HCT116 (cell line): ENCODE measurements at regions not wholly inside any gene's neighbourhood (a gene's known extent, or its start where the extent isn't known, plus 50 kb on each side); places are given as distances from the start of the nearest gene placed in this dataset.

Experiments used
- ATAC-seq: fragments of 200-7000 bp; cut with Tn5 transposase; 2 replicates; pipeline ENCODE4 v1.9.1; 2020; ENCODE audit warnings: mild to moderate bottlenecking, moderate library complexity
- BruUV-seq: library from RNA; stranded (reverse); fragments of 400-500 nt; replicated peaks from 2 replicates; lab custom pipeline; 2021; lab: Mats Ljungman, UMichigan
- CTCF ChIA-PET: fragments of 300-600 bp; sonication (Branson Sonifier 250); formaldehyde crosslinking; loops from one replicate; lab custom pipeline; 2021; ENCODE audit warnings: antibody characterized with exemption; lab: Charles Lee
- POLR2A ChIA-PET: fragments of 300-600, 350-600 bp; sonication (Branson Sonifier 250); formaldehyde crosslinking; loops from one replicate; lab custom pipeline; 2021; ENCODE audit warnings: antibody characterized with exemption; lab: Charles Lee
- RAD21 ChIA-PET, 2 experiments: fragments of 300-600 bp; sonication (Branson Sonifier 250); formaldehyde crosslinking; loops; one replicate each; lab custom pipeline; 2023; ENCODE audit warnings: low total read pairs in 2 of 2; ENCODE audit not compliant: uncharacterized antibody in 2 of 2, unreplicated experiment in 2 of 2, low non-redundant PET in 1 of 2; lab: Charles Lee
- DNase-seq: peaks from one replicate; pipeline ENCODE4 v3.0.0-alpha.2; 2010; ENCODE audit warnings: low read depth, low spot score
- H2AFZ ChIP-seq: fragments of 200-600 bp; shearing (Covaris generic), sonication (generic); 2 replicates; pipeline ENCODE4 v1.6.1; 2017; ENCODE audit warnings: low read depth, mixed run types, mixed read lengths, antibody characterized with exemption, low read length; ENCODE audit not compliant: poor library complexity, severe bottlenecking
- H3K27ac ChIP-seq: 2 replicates; pipeline ENCODE4 v1.5.1; 2012; ENCODE audit warnings: low read depth, low read length
- H3K27me3 ChIP-seq: fragments of 200-600 bp; sonication (generic); 2 replicates; pipeline ENCODE4 v1.6.1; 2016; ENCODE audit warnings: mixed run types, low read length, mixed read lengths; ENCODE audit not compliant: insufficient read depth
- H3K36me3 ChIP-seq, 2 experiments: fragments of 200-500 bp in 1 of 2; fragments of 200-600 bp in 1 of 2; sonication (Bioruptor generic) in 1 of 2; sonication (generic) in 1 of 2; 2 replicates each; pipeline versions ENCODE4 v1.5.1 to v1.6.1; 2014 to 2016; ENCODE audit warnings: low read length in 2 of 2, inconsistent platforms in 1 of 2, mixed read lengths in 1 of 2, mixed run types in 1 of 2; ENCODE audit not compliant: insufficient read depth in 2 of 2, control insufficient read depth in 1 of 2
- H3K4me1 ChIP-seq, 2 experiments: fragments of 200-600 bp in 1 of 2; sonication (generic) in 1 of 2; 2 replicates each; pipeline versions ENCODE4 v1.5.1 to v1.6.1; 2012 to 2017; ENCODE audit warnings: low read length in 2 of 2, inconsistent platforms in 1 of 2, mild to moderate bottlenecking in 1 of 2, mixed read lengths in 1 of 2, mixed run types in 1 of 2, moderate library complexity in 1 of 2; ENCODE audit not compliant: insufficient read depth in 2 of 2, control insufficient read depth in 1 of 2
- H3K4me2 ChIP-seq: fragments of 200-600 bp; sonication (generic); 2 replicates; pipeline ENCODE4 v1.6.1; 2017; ENCODE audit warnings: mixed run types, low read length, mixed read lengths
- H3K4me3 ChIP-seq, 2 experiments: fragments of 200-600 bp in 1 of 2; sonication (generic) in 1 of 2; replicated peaks in 1 of 2; 2 replicates each; pipeline ENCODE4 v1.5.1; 2011 to 2016; ENCODE audit warnings: low read length in 2 of 2, control low read depth in 1 of 2, low read depth in 1 of 2, mild to moderate bottlenecking in 1 of 2, mixed read lengths in 1 of 2, mixed run types in 1 of 2
- H3K79me2 ChIP-seq: fragments of 200-600 bp; sonication (generic); 2 replicates; pipeline ENCODE4 v1.6.1; 2017; ENCODE audit warnings: mild to moderate bottlenecking, mixed run types, low read length, moderate library complexity, mixed read lengths; ENCODE audit not compliant: insufficient read depth
- H3K9ac ChIP-seq: fragments of 200-600 bp; sonication (generic); 2 replicates; pipeline ENCODE4 v1.6.1; 2016; ENCODE audit warnings: low read length, mixed read lengths
- H3K9me2 ChIP-seq: fragments of 200-600 bp; sonication (generic), shearing (Covaris generic); 2 replicates; pipeline ENCODE4 v1.6.1; 2017; ENCODE audit warnings: mixed run types, mild to moderate bottlenecking, moderate library complexity; ENCODE audit not compliant: insufficient read depth
- H3K9me3 ChIP-seq, 2 experiments: fragments of 200-500 bp in 1 of 2; fragments of 200-600 bp in 1 of 2; sonication (Bioruptor generic) in 1 of 2; sonication (generic) in 1 of 2; 2 replicates each; pipeline ENCODE4 v1.6.1; 2014 to 2017; ENCODE audit warnings: low read length in 2 of 2, mixed read lengths in 2 of 2, inconsistent platforms in 1 of 2, low read depth in 1 of 2, mild to moderate bottlenecking in 1 of 2, mixed run types in 1 of 2, moderate library complexity in 1 of 2; ENCODE audit not compliant: control insufficient read depth in 1 of 2, insufficient read depth in 1 of 2
- H4K20me1 ChIP-seq: fragments of 200-600 bp; sonication (generic), shearing (Covaris generic); 2 replicates; pipeline ENCODE4 v1.6.1; 2017; ENCODE audit warnings: mixed run types, mild to moderate bottlenecking, moderate library complexity; ENCODE audit not compliant: insufficient read depth
- CBX3 ChIP-seq: IDR thresholded peaks from 2 replicates; pipeline ENCODE4 v1.6.1; 2012; ENCODE audit warnings: low read depth
- FOSL1 ChIP-seq: IDR thresholded peaks from 2 replicates; pipeline ENCODE4 v1.6.1; 2012; ENCODE audit warnings: low read depth
- SP1 ChIP-seq: IDR thresholded peaks from 2 replicates; pipeline ENCODE4 v1.6.1; 2012; ENCODE audit warnings: low read depth
- YY1 ChIP-seq: IDR thresholded peaks from 2 replicates; pipeline ENCODE4 v1.6.1; 2011; ENCODE audit warnings: low read length, low read depth, moderate library complexity, mild to moderate bottlenecking; ENCODE audit not compliant: insufficient replicate concordance; ENCODE audit errors: extremely low read depth
- intact Hi-C: fragments of 100-400 bp; cut with micrococcal nuclease; formaldehyde crosslinking; loops from 2 replicates; pipeline ENCODE4 v1.10.0; 2022
- TF ChIP-seq, protein P1 (sequence below): IDR thresholded peaks from 2 replicates; pipeline ENCODE4 v1.6.1; 2012; ENCODE audit warnings: low read depth
- TF ChIP-seq, protein P2 (sequence below): IDR thresholded peaks from 2 replicates; pipeline ENCODE4 v1.6.1; 2012

DNA sequence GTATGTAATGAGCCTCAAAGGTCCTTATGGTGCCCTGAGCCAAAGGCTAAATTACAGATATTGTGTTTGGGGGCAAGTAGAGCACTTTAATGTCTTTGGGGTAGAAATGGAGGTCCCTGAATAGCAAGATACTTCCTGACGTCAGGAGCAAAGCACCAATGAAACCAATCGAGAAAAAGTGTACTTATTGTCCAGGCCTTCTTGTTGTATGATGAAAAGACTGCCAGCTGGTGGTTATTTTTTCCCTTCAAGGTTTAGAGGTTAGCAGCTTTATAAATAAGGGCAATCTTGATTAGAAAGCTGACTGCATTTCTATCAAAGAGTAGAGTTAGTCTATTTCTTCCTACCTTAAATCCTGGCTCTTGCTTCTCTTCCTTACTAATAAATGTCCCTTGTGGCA is 76.1 kb upstream of the HSF2 start (continued):
- TF ChIP-seq, protein P1, sequence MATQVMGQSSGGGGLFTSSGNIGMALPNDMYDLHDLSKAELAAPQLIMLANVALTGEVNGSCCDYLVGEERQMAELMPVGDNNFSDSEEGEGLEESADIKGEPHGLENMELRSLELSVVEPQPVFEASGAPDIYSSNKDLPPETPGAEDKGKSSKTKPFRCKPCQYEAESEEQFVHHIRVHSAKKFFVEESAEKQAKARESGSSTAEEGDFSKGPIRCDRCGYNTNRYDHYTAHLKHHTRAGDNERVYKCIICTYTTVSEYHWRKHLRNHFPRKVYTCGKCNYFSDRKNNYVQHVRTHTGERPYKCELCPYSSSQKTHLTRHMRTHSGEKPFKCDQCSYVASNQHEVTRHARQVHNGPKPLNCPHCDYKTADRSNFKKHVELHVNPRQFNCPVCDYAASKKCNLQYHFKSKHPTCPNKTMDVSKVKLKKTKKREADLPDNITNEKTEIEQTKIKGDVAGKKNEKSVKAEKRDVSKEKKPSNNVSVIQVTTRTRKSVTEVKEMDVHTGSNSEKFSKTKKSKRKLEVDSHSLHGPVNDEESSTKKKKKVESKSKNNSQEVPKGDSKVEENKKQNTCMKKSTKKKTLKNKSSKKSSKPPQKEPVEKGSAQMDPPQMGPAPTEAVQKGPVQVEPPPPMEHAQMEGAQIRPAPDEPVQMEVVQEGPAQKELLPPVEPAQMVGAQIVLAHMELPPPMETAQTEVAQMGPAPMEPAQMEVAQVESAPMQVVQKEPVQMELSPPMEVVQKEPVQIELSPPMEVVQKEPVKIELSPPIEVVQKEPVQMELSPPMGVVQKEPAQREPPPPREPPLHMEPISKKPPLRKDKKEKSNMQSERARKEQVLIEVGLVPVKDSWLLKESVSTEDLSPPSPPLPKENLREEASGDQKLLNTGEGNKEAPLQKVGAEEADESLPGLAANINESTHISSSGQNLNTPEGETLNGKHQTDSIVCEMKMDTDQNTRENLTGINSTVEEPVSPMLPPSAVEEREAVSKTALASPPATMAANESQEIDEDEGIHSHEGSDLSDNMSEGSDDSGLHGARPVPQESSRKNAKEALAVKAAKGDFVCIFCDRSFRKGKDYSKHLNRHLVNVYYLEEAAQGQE, result no peak
- no peak for TF ChIP-seq CBX3
- TF ChIP-seq, all 23 proteins: peak for 0

DNA sequence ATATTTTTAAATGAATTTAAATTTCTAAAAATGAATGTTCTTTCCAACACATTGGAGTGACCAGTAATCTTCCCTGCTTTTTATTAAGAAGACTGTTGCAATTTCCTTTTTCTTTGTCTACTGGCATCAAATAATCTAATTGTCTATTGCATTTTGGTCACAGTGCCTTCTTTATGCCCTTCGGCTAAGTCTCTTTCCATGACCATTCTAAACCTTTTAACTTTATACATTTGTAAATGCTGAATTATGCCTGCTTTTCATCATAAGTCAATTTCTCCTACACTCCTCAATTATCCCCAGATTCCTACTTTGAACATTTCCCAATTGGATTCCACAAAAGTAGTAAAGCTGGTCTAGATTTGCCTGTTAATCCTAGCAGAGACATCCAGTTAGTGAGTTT is 69.1 kb upstream of the HSF2 start:
- Histone ChIP-seq H4K20me1 (no peaks in the 10 kb centered on the region), H3K9me3 (no peaks in the 10 kb centered on the region), H3K79me2 (no peaks in the 10 kb centered on the region), H3K9me2 (peaks cover 4% of the 10 kb centered on the region; the same call in 1 of the 2 replicates)
- intact Hi-C loops, result no loop called here
- RAD21 ChIA-PET, result no interaction called here
- TF ChIP-seq CBX3 (no peak), FOSL1 (no peak), YY1 (no peak), SP1 (no peak)
- TF ChIP-seq, protein P2, sequence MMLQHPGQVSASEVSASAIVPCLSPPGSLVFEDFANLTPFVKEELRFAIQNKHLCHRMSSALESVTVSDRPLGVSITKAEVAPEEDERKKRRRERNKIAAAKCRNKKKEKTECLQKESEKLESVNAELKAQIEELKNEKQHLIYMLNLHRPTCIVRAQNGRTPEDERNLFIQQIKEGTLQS, result no peak
- TF ChIP-seq, all 23 proteins: peak for 0
- Histone ChIP-seq H2AFZ (no peak overlapping the region), H3K4me1 (no peaks in the 10 kb centered on the region), H3K36me3 (no peaks in the 10 kb centered on the region), H3K4me3 (no peak overlapping the region), H3K27me3 (no peaks in the 10 kb centered on the region), H3K4me2 (no peak overlapping the region), H3K9ac (no peak overlapping the region), H3K27ac (no peak overlapping the region)
- ChIA-PET CTCF (no interaction called here), POLR2A (no interaction called here)
- DNase-seq (no peak), ATAC-seq (no peak)
- no TSS peak for BruUV-seq
